ENCODE measurements at regions not wholly inside any gene's neighbourhood (a gene's known extent, or its start where the extent isn't known, plus 50 kb on each side); places are given as distances from the start of the nearest gene placed in this dataset.

DNA sequence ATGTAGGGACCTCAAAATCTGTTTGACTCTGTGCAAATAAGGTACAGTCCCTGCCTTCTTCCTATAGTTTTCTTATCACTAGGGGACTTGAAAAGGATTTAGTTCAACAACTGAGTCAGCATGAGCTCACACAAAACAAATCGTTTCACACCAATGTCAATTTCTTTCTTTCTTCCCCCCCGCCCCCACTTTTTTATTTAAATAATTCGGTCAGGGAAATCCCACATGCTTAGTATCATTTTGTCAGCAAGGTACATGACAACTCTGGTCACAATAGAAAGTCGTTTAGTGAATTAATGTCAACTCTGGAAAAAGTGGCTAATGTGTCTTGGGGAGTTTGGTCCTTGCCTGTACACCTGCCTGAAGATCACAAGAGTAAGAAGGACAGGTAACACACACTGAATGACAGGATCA is 232.2 kb upstream of the PLEKHG7 start:
- TF ChIP-seq, protein P1, sequence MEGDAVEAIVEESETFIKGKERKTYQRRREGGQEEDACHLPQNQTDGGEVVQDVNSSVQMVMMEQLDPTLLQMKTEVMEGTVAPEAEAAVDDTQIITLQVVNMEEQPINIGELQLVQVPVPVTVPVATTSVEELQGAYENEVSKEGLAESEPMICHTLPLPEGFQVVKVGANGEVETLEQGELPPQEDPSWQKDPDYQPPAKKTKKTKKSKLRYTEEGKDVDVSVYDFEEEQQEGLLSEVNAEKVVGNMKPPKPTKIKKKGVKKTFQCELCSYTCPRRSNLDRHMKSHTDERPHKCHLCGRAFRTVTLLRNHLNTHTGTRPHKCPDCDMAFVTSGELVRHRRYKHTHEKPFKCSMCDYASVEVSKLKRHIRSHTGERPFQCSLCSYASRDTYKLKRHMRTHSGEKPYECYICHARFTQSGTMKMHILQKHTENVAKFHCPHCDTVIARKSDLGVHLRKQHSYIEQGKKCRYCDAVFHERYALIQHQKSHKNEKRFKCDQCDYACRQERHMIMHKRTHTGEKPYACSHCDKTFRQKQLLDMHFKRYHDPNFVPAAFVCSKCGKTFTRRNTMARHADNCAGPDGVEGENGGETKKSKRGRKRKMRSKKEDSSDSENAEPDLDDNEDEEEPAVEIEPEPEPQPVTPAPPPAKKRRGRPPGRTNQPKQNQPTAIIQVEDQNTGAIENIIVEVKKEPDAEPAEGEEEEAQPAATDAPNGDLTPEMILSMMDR (conservative IDR thresholded peaks at IDR 0.05; ENCODE audit: low read depth, low read length): no peak
- TF ChIP-seq EZH2phosphoT487 (IDR thresholded peaks at IDR 0.05; ENCODE audit: borderline replicate concordance, low read length): no peak
- no peak for TF ChIP-seq EZH2 (IDR thresholded peaks at IDR 0.05; ENCODE audit: low read length, unreplicated experiment)
